Tibial nerve (tissue), 4 donors: ENCODE measurements at regions not wholly inside any gene's neighbourhood (a gene's known extent, or its start where the extent isn't known, plus 50 kb on each side); places are given as distances from the start of the nearest gene placed in this dataset.

Source experiments
- CTCF ChIP-seq, 5 experiments: fragments of 200-600 bp in 3 of 5; fragments of 450-650 bp in 2 of 5; sonication (generic) in 3 of 5; IDR thresholded peaks; one replicate each; pipeline ENCODE4 v1.5.1; 2016 to 2019; ENCODE audit warnings: antibody characterized with exemption in 5 of 5, mild to moderate bottlenecking in 3 of 5, moderate library complexity in 2 of 5
- EP300 ChIP-seq, 2 donors: sonication (generic); formaldehyde crosslinking; IDR thresholded peaks; one replicate each; pipeline ENCODE4 v1.6.1; 2017; ENCODE audit warnings: antibody characterized with exemption in 2 of 2, mild to moderate bottlenecking in 1 of 2
- POLR2A ChIP-seq, 2 donors: fragments of 450-650 bp; IDR thresholded peaks; one replicate each; pipeline ENCODE4 v1.6.1; 2017; ENCODE audit warnings: antibody characterized with exemption in 2 of 2, mild to moderate bottlenecking in 2 of 2, moderate library complexity in 2 of 2

DNA sequence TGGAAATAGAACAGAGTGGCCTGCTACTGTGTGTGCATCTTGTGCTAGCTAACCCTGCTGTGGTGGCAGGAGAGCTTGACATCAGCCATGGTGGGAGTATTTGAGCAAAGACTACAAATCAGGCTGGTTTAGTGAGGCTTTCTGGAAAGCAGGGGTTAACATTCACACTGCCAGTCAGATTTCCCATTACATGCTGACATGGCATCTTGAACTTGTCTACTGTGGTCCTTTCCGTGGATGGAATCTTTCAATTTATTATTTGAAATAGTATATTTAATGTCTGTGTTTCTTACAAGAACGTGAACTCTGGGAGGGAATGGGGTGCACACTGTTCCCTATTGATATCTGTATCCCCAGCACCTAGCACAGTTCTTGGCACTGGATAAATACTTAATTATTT lies 60.8 kb downstream of the GCNT4 start:
- TF ChIP-seq CTCF (IDR thresholded peaks at IDR 0.05) (no peak), POLR2A (IDR thresholded peaks at IDR 0.05) (no peak), EP300 (IDR thresholded peaks at IDR 0.05) (no peak)
